ENCODE measurements at regions not wholly inside any gene's neighbourhood (a gene's known extent, or its start where the extent isn't known, plus 50 kb on each side); places are given as distances from the start of the nearest gene placed in this dataset.

- TF ChIP-seq FOS (IDR thresholded peaks at IDR 0.05; ENCODE audit: borderline replicate concordance, extremely low read depth, insufficient read length) (no peak), ZBTB33 (IDR thresholded peaks at IDR 0.05) (no peak), CTCF (IDR thresholded peaks at IDR 0.05 in 2 of 3, conservative IDR thresholded peaks at IDR 0.05 in 1 of 3; ENCODE audit: control insufficient read depth in 2 of 3, extremely low read depth in 1 of 3, insufficient read depth in 1 of 3, low read depth in 3 of 3, low read length in 3 of 3) (no peak), STAT1 (conservative IDR thresholded peaks at IDR 0.05) (no peak), REST (IDR thresholded peaks at IDR 0.05; ENCODE audit: low read depth, low read length) (no peak), EZH2 (IDR thresholded peaks at IDR 0.05; ENCODE audit: borderline replicate concordance, control insufficient read depth, low read depth, low read length) (no peak), PKNOX1 (IDR thresholded peaks at IDR 0.05) (no peak), POLR2AphosphoS2 (IDR thresholded peaks at IDR 0.05; ENCODE audit: low read depth, low read length) (no peak), POLR2A (IDR thresholded peaks at IDR 0.05; ENCODE audit: low read depth, low read length) (no peak)
Measured at GRCh38 chrX:145484740-145485139, 237.4 kb downstream of the SPANXN1 start.

Measured in GM12878 (cell line).